Urinary bladder (tissue), 3 donors: ENCODE measurements at regions not wholly inside any gene's neighbourhood (a gene's known extent, or its start where the extent isn't known, plus 50 kb on each side); places are given as distances from the start of the nearest gene placed in this dataset.

Experiments
- DNase-seq: peaks from one replicate; pipeline ENCODE4 v3.0.0-alpha.2; 2015; ENCODE audit errors: extremely low spot score
- H3K27ac ChIP-seq: one replicate; pipeline ENCODE4 v1.5.1; 2013; ENCODE audit warnings: low read depth, mild to moderate bottlenecking, moderate library complexity
- H3K36me3 ChIP-seq: one replicate; pipeline ENCODE4 v1.6.1; 2013; ENCODE audit warnings: mild to moderate bottlenecking, moderate library complexity; ENCODE audit not compliant: insufficient read depth
- H3K4me1 ChIP-seq: one replicate; pipeline ENCODE4 v1.6.1; 2013; ENCODE audit warnings: mild to moderate bottlenecking, moderate library complexity; ENCODE audit not compliant: insufficient read depth
- H3K4me3 ChIP-seq: one replicate; pipeline ENCODE4 v1.5.1; 2013; ENCODE audit warnings: low read depth, low read length
- WGBS: extraction: QIAGEN DNeasy Blood & Tissue Kit; methylation state at CpG from one replicate; pipeline ENCODE4 v1.1.7; 2013; 5-methylcytosine and 5-hydroxymethylcytosine counted together
- donor health status: healthy with polysubstance abuse.
- donor health status: healthy.

GRCh38 chr10:65335311-65335710 is 1590.5 kb upstream of the LRRTM3 start:
- WGBS: 85% methylated on average over 2 of the region's 2 CpGs
- no peaks in the 10 kb centered on the region for H3K4me1 ChIP-seq
- no peaks in the 10 kb centered on the region for H3K36me3 ChIP-seq
- no peak for DNase-seq
- no peak overlapping the region for H3K4me3 ChIP-seq
- no peak overlapping the region for H3K27ac ChIP-seq

GRCh38 chr10:65340340-65340739 is 1585.5 kb upstream of the LRRTM3 start:
- Histone ChIP-seq H3K36me3 (no peaks in the 10 kb centered on the region), H3K27ac (no peak overlapping the region), H3K4me3 (no peak overlapping the region), H3K4me1 (no peaks in the 10 kb centered on the region)
- DNase-seq: no peak
- WGBS: 82% methylated on average over 1 of the region's 1 CpG

- no peak overlapping the region for H3K4me3 ChIP-seq
- H3K36me3 ChIP-seq: no peaks in the 10 kb centered on the region
- DNase-seq: no peak
- H3K27ac ChIP-seq: no peak overlapping the region
- no peaks in the 10 kb centered on the region for H3K4me1 ChIP-seq
- WGBS: 41% methylated on average over 4 of the region's 4 CpGs
Measured at GRCh38 chr10:65341323-65341925, 1584.4 kb upstream of the LRRTM3 start.

DNA sequence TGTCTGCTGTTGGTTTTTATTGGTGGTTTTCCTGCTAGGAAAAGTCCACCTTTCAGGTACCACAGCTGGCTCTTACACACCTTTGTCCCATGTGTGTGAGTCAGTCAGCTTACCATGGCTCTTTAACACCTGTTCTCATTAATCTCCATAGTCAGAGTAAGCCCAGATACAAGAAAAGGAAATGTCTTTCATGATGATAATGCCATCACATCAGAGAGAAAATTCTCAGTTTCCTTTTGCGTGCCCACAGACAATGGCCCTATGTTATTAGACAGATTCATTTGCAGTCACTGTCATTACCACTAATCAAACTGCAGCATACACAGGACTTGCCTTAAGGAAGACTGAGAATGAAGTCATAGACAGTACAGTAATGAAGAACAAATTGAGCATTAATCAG is 1583.6 kb upstream of the LRRTM3 start:
- Histone ChIP-seq H3K4me1 (no peaks in the 10 kb centered on the region), H3K4me3 (no peak overlapping the region), H3K36me3 (no peaks in the 10 kb centered on the region), H3K27ac (no peak overlapping the region)
- WGBS: 82% methylated on average over 1 of the region's 1 CpG
- DNase-seq: no peak

DNA sequence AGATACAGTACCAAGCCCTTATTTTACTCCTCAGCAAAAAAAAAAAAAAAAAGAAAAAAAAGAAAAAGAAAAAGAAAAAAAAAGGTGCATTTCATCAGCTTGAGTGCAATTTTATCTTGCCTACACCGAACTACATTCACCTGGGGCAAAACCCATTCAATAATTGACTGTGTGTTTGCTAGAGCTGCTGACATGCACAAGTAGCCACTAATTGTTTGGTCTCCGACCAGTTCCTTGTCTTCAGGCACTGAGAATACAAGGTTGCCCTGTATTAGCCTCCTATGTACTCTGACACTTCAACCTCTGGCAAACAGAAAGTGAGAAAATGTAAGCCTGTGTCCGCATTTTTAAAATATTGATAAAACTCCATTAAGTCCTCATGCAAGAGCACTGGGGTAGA is 1579.4 kb upstream of the LRRTM3 start:
- H3K27ac ChIP-seq: no peak overlapping the region
- no peaks in the 10 kb centered on the region for H3K36me3 ChIP-seq
- WGBS: 77% methylated on average over 3 of the region's 3 CpGs
- no peak for DNase-seq
- no peak overlapping the region for H3K4me3 ChIP-seq
- H3K4me1 ChIP-seq: no peaks in the 10 kb centered on the region

GRCh38 chr10:65348637-65349036 is 1577.2 kb upstream of the LRRTM3 start:
- 91% methylated on average over 8 of the region's 8 CpGs for WGBS
- no peak for DNase-seq
- H3K4me1 ChIP-seq: no peaks in the 10 kb centered on the region
- no peaks in the 10 kb centered on the region for H3K36me3 ChIP-seq
- no peak overlapping the region for H3K4me3 ChIP-seq
- no peak overlapping the region for H3K27ac ChIP-seq

GRCh38 chr10:65350611-65351010 is 1575.2 kb upstream of the LRRTM3 start:
- no peak overlapping the region for H3K4me3 ChIP-seq
- no peak overlapping the region for H3K27ac ChIP-seq
- WGBS: 24% methylated on average over 3 of the region's 3 CpGs

GRCh38 chr10:65355141-65355680 is 1570.6 kb upstream of the LRRTM3 start:
- Histone ChIP-seq H3K4me3 (no peak overlapping the region), H3K36me3 (no peaks in the 10 kb centered on the region), H3K4me1 (no peaks in the 10 kb centered on the region), H3K27ac (no peak overlapping the region)
- no peak for DNase-seq
- 76% methylated on average over 2 of the region's 2 CpGs for WGBS

More at GRCh38 chr10:65350611-65351010, 1575.2 kb upstream of the LRRTM3 start:
- Histone ChIP-seq H3K36me3 (no peaks in the 10 kb centered on the region), H3K4me1 (no peaks in the 10 kb centered on the region)
- no peak for DNase-seq

DNA sequence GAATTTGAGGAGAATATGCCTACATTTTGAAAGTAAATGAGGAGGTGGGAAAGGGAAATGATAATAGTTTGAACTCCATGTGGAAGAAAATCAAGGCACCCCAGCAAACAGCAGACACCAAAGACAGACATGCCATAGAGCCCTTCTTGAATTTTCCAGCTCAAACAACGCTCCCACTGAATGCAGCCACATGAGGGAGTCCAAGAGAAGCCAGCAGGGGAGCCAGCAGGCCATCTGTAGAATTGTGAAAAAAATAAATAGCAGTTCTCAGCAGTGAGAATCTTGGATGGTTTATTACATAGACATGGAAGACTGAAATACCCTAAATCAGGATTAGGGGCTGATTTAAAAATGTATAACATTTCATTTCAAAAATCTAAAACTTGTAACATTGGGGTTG is 1567.3 kb upstream of the LRRTM3 start:
- Histone ChIP-seq H3K4me1 (no peaks in the 10 kb centered on the region), H3K27ac (no peak overlapping the region), H3K4me3 (no peak overlapping the region), H3K36me3 (no peaks in the 10 kb centered on the region)
- no peak for DNase-seq
- WGBS: 70% methylated on average over 1 of the region's 1 CpG

- WGBS: 88% methylated on average over 2 of the region's 2 CpGs
- Histone ChIP-seq H3K4me3 (no peak overlapping the region), H3K4me1 (no peaks in the 10 kb centered on the region), H3K27ac (no peak overlapping the region), H3K36me3 (no peaks in the 10 kb centered on the region)
- DNase-seq: no peak
Measured at GRCh38 chr10:65360497-65360896, 1565.3 kb upstream of the LRRTM3 start.

DNA sequence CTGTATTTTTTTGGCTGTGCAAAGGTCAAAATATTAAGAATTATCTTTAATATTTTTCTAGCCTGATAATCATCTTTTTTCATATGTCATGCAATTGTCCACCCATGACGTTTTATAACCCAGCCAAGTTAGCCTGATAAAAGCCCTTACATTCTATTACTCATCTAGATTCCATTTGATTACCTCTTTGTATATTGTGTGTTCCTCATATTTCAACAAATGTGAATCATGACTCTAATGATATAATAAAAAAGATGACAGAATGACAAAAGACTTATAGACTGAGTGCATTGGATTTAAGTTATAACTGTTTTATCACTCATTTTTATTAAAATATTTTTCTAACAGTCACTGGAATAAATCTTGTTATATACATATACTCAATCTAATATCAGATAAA is 1560.0 kb upstream of the LRRTM3 start:
- Histone ChIP-seq H3K4me1 (no peaks in the 10 kb centered on the region), H3K36me3 (no peaks in the 10 kb centered on the region), H3K27ac (no peak overlapping the region), H3K4me3 (no peak overlapping the region)
- 55% methylated on average over 1 of the region's 1 CpG for WGBS
- no peak for DNase-seq

DNA sequence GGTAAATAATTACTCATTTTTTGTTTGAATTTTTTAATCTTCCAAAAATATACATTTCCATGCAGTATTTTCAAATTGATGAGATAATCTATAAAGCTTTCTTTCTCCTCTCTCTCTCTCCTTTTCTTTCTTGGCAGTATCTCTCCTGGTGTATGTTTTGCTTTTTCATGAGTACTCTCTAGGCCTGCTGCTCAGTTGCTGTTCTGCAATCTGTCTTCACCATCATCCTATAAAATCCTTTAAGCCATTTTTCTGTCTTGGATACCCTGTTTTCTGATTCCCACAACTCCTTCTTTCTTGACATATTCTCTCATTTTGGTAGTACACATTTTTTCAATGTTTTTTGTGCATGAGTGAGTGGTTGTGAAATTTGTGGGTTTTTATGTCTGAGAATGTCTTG is 1558.1 kb upstream of the LRRTM3 start:
- Histone ChIP-seq H3K27ac (no peak overlapping the region), H3K4me3 (no peak overlapping the region), H3K4me1 (no peaks in the 10 kb centered on the region), H3K36me3 (no peaks in the 10 kb centered on the region)
- DNase-seq: no peak

DNA sequence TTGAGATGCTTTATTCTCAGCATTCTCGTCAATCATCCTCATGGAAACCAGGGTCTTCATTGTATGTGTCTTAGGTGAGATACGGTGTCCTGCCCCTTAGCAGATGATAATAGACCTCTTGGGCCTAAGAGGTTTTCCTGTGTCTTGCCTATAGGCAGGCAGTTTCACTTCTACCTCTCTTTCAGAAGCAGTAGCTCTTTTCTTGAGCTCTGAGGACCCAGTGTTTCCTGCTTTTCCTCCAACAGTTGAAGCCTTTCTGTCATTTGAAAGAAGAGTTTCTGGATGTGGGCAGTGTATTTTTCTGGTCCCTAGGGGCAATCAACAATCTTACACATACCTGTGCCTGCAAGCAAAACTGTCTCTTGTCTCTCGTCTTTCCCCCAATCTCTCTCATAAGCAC is 1550.3 kb upstream of the LRRTM3 start:
- no peak for DNase-seq
- 94% methylated on average over 3 of the region's 3 CpGs for WGBS
- no peak overlapping the region for H3K27ac ChIP-seq
- no peaks in the 10 kb centered on the region for H3K4me1 ChIP-seq
- H3K4me3 ChIP-seq: no peak overlapping the region
- H3K36me3 ChIP-seq: no peaks in the 10 kb centered on the region

DNA sequence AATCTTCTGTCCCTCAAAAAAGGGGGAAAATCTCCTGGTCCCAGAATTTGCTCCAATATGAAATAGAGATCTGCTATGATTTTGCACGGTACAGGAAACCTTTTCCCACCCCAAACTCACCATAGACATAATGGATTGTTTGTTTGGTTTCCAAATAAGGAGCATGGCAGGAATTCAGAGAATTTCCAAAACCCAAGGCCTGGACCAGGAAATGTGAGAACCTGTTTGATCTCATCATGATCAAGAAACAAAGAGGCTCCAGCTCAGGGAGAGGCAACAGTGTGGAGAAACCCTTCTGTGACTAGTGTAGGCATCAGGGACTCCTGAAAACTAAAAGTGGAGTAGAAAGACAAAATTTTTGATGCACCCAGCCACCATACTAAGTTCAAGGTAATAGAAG is 1548.1 kb upstream of the LRRTM3 start:
- Histone ChIP-seq H3K4me1 (no peaks in the 10 kb centered on the region), H3K36me3 (no peaks in the 10 kb centered on the region), H3K27ac (no peak overlapping the region), H3K4me3 (no peak overlapping the region)
- WGBS: 73% methylated on average over 1 of the region's 1 CpG
- no peak for DNase-seq
